MM.1S (cell line): ENCODE measurements at regions not wholly inside any gene's neighbourhood (a gene's known extent, or its start where the extent isn't known, plus 50 kb on each side); places are given as distances from the start of the nearest gene placed in this dataset.

Experiments
- DNase-seq: peaks from one replicate; pipeline ENCODE4 v3.0.0-alpha.2; 2015
- H2AFZ ChIP-seq: fragments of 300-600 bp; sonication (generic); 2 replicates; pipeline ENCODE4 v1.6.0; 2016; ENCODE audit warnings: antibody characterized with exemption, low read length
- H3F3A ChIP-seq: fragments of 300-600 bp; sonication (generic); 2 replicates; pipeline ENCODE4 v1.6.1; 2016; ENCODE audit warnings: mild to moderate bottlenecking, antibody characterized with exemption, low read length, moderate library complexity, mixed read lengths; ENCODE audit not compliant: insufficient read depth
- H3K27ac ChIP-seq: fragments of 300-600 bp; sonication (generic); 2 replicates; pipeline ENCODE4 v1.5.1; 2016; ENCODE audit warnings: mild to moderate bottlenecking, low read length
- H3K27me3 ChIP-seq: fragments of 300-600 bp; sonication (generic); replicated peaks from 2 replicates; pipeline ENCODE4 v1.6.0; 2016; ENCODE audit warnings: low read length; ENCODE audit not compliant: insufficient read depth
- H3K36me3 ChIP-seq: fragments of 300-600 bp; sonication (generic); replicated peaks from 2 replicates; pipeline ENCODE4 v1.6.1; 2016; ENCODE audit warnings: mild to moderate bottlenecking, low read length, mixed read lengths; ENCODE audit not compliant: insufficient read depth
- H3K4me1 ChIP-seq: fragments of 300-600 bp; sonication (generic); 2 replicates; pipeline ENCODE4 v1.6.1; 2016; ENCODE audit warnings: low read length, mixed read lengths
- H3K4me2 ChIP-seq: fragments of 300-600 bp; sonication (generic); 2 replicates; pipeline ENCODE4 v1.6.0; 2016; ENCODE audit warnings: low read depth, low read length
- H3K4me3 ChIP-seq: fragments of 300-600 bp; sonication (generic); 2 replicates; pipeline ENCODE4 v1.5.1; 2016; ENCODE audit warnings: low read length, mixed read lengths
- H3K79me2 ChIP-seq: fragments of 300-600 bp; sonication (generic); 2 replicates; pipeline ENCODE4 v1.6.1; 2016; ENCODE audit warnings: mixed run types, low read length, mixed read lengths
- H3K9ac ChIP-seq: fragments of 300-600 bp; sonication (generic); 2 replicates; pipeline ENCODE4 v1.6.1; 2016; ENCODE audit warnings: low read length, mixed read lengths
- H3K9me2 ChIP-seq: fragments of 300-600 bp; sonication (generic); replicated peaks from 2 replicates; pipeline ENCODE4 v1.6.1; 2016; ENCODE audit warnings: mild to moderate bottlenecking, low read length, mixed read lengths; ENCODE audit not compliant: insufficient read depth
- H3K9me3 ChIP-seq: fragments of 300-600 bp; sonication (generic); replicated peaks from 2 replicates; pipeline ENCODE4 v1.6.1; 2016; ENCODE audit warnings: mild to moderate bottlenecking, low read length, mixed read lengths; ENCODE audit not compliant: insufficient read depth
- H4K20me1 ChIP-seq: fragments of 300-600 bp; sonication (generic); 2 replicates; pipeline ENCODE4 v1.6.1; 2016; ENCODE audit warnings: mild to moderate bottlenecking, low read length, moderate library complexity, mixed read lengths; ENCODE audit not compliant: insufficient read depth
- CTCF ChIP-seq: fragments of 300-600 bp; sonication (generic); IDR thresholded peaks from 2 replicates; pipeline ENCODE4 v1.5.1; 2016; ENCODE audit warnings: antibody characterized with exemption, low read length, mixed read lengths
- EZH2 ChIP-seq: fragments of 300-600 bp; sonication (generic); optimal IDR thresholded peaks from 2 replicates; pipeline ENCODE3; 2017; ENCODE audit warnings: low read depth, mild to moderate bottlenecking, antibody characterized with exemption, low read length, mixed read lengths
- EZH2phosphoT487 ChIP-seq: fragments of 300-600 bp; sonication (generic); IDR thresholded peaks from 2 replicates; pipeline ENCODE4 v1.6.1; 2018; ENCODE audit warnings: antibody characterized with exemption, low read length

- Histone ChIP-seq H3K4me2 (no peak overlapping the region), H3K9ac (no peak overlapping the region), H3K27ac (no peak overlapping the region), H3K79me2 (no peaks in the 10 kb centered on the region), H3K9me2 (no peaks in the 10 kb centered on the region), H2AFZ (no peak overlapping the region), H3K4me1 (no peaks in the 10 kb centered on the region), H3K27me3 (no peaks in the 10 kb centered on the region), H4K20me1 (no peaks in the 10 kb centered on the region), H3K36me3 (no peaks in the 10 kb centered on the region), H3K4me3 (no peak overlapping the region), H3F3A (no peaks in the 10 kb centered on the region), H3K9me3 (no peaks in the 10 kb centered on the region)
- DNase-seq: no peak
- no peak for TF ChIP-seq EZH2
- TF ChIP-seq CTCF: no peak
- TF ChIP-seq EZH2phosphoT487: no peak
Measured at GRCh38 chrX:69260169-69260568, 94.9 kb upstream of the PJA1 start.

GRCh38 chrX:69258893-69259292, 93.6 kb upstream of the PJA1 start:
- DNase-seq: no peak
- Histone ChIP-seq H4K20me1 (no peaks in the 10 kb centered on the region), H3K9me3 (no peaks in the 10 kb centered on the region), H3K36me3 (no peaks in the 10 kb centered on the region), H2AFZ (no peak overlapping the region), H3K27me3 (no peaks in the 10 kb centered on the region), H3K4me3 (no peak overlapping the region), H3K4me1 (no peaks in the 10 kb centered on the region), H3F3A (no peaks in the 10 kb centered on the region), H3K79me2 (no peaks in the 10 kb centered on the region), H3K27ac (no peak overlapping the region), H3K9me2 (no peaks in the 10 kb centered on the region), H3K4me2 (no peak overlapping the region), H3K9ac (no peak overlapping the region)
- TF ChIP-seq CTCF (no peak), EZH2 (no peak), EZH2phosphoT487 (no peak)

- no peak for TF ChIP-seq EZH2phosphoT487
- no peak for TF ChIP-seq EZH2
- no peak for TF ChIP-seq CTCF
- Histone ChIP-seq H3K79me2 (no peaks in the 10 kb centered on the region), H3K4me3 (no peak overlapping the region), H4K20me1 (no peaks in the 10 kb centered on the region), H3K9me3 (no peaks in the 10 kb centered on the region), H3K4me1 (no peaks in the 10 kb centered on the region), H3F3A (no peaks in the 10 kb centered on the region), H3K9me2 (no peaks in the 10 kb centered on the region), H3K36me3 (no peaks in the 10 kb centered on the region), H3K27me3 (no peaks in the 10 kb centered on the region), H3K9ac (no peak overlapping the region), H2AFZ (no peak overlapping the region), H3K27ac (no peak overlapping the region), H3K4me2 (no peak overlapping the region)
- no peak for DNase-seq
Measured at GRCh38 chrX:69257499-69258127, 92.4 kb upstream of the PJA1 start.
